ENCODE measurements at regions not wholly inside any gene's neighbourhood (a gene's known extent, or its start where the extent isn't known, plus 50 kb on each side); places are given as distances from the start of the nearest gene placed in this dataset.

DNA sequence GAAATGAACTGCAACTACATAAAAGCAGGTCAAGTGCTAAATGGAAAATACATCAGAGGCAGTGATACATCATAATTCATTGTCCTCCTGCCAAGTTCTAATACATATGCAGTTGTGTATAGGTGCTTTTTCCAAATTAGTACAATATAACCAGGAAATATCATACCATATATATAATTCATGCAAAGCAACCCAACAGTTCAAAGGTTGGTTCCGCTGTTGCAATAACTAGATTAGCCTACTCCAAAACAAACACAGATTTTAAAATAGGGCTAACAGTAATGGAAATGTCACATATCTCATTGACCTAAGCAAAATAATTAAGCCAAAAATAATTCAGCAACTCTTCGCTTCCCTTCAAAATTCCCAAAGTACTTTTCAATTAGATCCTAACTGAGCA lies 88.9 kb upstream of the NEBL start:
- TF ChIP-seq POLR2A (IDR thresholded peaks at IDR 0.05), result no peak
- no peak for TF ChIP-seq POLR2AphosphoS5 (IDR thresholded peaks at IDR 0.05)
- TF ChIP-seq, protein P1, sequence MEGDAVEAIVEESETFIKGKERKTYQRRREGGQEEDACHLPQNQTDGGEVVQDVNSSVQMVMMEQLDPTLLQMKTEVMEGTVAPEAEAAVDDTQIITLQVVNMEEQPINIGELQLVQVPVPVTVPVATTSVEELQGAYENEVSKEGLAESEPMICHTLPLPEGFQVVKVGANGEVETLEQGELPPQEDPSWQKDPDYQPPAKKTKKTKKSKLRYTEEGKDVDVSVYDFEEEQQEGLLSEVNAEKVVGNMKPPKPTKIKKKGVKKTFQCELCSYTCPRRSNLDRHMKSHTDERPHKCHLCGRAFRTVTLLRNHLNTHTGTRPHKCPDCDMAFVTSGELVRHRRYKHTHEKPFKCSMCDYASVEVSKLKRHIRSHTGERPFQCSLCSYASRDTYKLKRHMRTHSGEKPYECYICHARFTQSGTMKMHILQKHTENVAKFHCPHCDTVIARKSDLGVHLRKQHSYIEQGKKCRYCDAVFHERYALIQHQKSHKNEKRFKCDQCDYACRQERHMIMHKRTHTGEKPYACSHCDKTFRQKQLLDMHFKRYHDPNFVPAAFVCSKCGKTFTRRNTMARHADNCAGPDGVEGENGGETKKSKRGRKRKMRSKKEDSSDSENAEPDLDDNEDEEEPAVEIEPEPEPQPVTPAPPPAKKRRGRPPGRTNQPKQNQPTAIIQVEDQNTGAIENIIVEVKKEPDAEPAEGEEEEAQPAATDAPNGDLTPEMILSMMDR (IDR thresholded peaks at IDR 0.05), result no peak
- no peak overlapping the region for H3K27ac ChIP-seq
- no peak for DNase-seq (ENCODE audit: low spot score in 2 of 2)
- intact Hi-C loops (cut with DNase I; ENCODE audit: low total_unique reads), result no loop called here
- no peaks in the 10 kb centered on the region for H3K4me1 ChIP-seq
- H3K27me3 ChIP-seq, result no peaks in the 10 kb centered on the region
- H3K4me3 ChIP-seq, result no peak overlapping the region
- no peaks in the 10 kb centered on the region for H3K36me3 ChIP-seq
- no peaks in the 10 kb centered on the region for H3K9me3 ChIP-seq

DNA sequence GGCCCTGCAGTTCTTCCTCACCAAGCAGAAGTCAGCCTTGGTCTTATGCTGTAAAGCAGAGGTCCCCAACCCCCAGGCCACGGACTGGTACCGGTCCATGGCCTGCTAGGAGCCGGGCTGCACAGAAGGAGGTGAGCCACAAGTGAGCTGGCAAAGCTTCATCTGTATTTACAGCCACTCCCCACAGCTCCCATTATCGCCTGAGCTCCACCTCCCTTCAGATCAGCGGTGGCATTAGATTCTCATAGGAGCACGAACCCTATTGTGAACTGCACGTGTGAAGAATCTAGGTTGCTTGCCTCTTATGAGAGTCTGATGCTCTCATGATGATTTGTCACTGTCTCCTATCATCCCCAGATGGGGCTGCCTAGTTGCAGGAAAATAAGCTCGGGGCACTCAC lies 87.6 kb upstream of the NEBL start:
- TF ChIP-seq POLR2A (IDR thresholded peaks at IDR 0.05) (no peak), POLR2AphosphoS5 (IDR thresholded peaks at IDR 0.05) (no peak)
- TF ChIP-seq, protein P1 (IDR thresholded peaks at IDR 0.05), result no peak
- no peak overlapping the region for H3K27ac ChIP-seq
- H3K4me1 ChIP-seq, result no peaks in the 10 kb centered on the region
- H3K9me3 ChIP-seq, result no peaks in the 10 kb centered on the region
- H3K27me3 ChIP-seq, result no peaks in the 10 kb centered on the region
- H3K36me3 ChIP-seq, result no peaks in the 10 kb centered on the region
- DNase-seq (ENCODE audit: low spot score in 2 of 2), result no peak
- intact Hi-C loops (cut with DNase I; ENCODE audit: low total_unique reads), result no loop called here
- no peak overlapping the region for H3K4me3 ChIP-seq

DNA sequence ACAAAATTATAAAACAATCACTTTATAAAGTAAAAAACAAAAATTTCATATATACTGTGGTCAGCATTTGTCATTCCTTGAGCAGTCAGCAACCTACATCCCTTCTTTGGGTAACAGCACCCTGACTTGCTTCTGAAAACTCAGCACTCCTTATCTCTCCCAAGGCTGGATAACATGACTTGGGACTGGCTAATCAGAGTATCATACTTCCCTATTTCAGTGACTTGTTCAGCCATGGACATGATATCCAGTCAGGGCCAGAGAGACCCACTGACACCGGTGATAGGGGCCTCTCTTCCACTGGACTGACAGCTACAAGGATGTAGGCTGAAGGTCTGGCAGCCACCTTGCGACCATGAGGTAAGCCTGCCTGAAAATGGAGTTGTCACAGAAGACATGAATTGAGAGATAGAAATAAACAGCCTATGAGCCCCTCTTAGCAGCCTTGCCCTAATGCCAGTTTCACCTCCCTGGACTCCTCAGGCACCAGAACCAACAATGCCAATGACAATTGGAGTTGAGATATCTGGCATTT lies 84.4 kb upstream of the NEBL start:
- Histone ChIP-seq H3K27me3 (no peaks in the 10 kb centered on the region), H3K36me3 (no peaks in the 10 kb centered on the region), H3K4me1 (no peaks in the 10 kb centered on the region), H3K4me3 (no peak overlapping the region), H3K9me3 (no peaks in the 10 kb centered on the region), H3K27ac (no peak overlapping the region)
- intact Hi-C loops (cut with DNase I; ENCODE audit: low total_unique reads), result no loop called here
- no peak for DNase-seq (ENCODE audit: low spot score in 2 of 2)
- TF ChIP-seq, protein P1 (IDR thresholded peaks at IDR 0.05), result no peak
- TF ChIP-seq POLR2AphosphoS5 (IDR thresholded peaks at IDR 0.05), result no peak
- no peak for TF ChIP-seq POLR2A (IDR thresholded peaks at IDR 0.05)

DNA sequence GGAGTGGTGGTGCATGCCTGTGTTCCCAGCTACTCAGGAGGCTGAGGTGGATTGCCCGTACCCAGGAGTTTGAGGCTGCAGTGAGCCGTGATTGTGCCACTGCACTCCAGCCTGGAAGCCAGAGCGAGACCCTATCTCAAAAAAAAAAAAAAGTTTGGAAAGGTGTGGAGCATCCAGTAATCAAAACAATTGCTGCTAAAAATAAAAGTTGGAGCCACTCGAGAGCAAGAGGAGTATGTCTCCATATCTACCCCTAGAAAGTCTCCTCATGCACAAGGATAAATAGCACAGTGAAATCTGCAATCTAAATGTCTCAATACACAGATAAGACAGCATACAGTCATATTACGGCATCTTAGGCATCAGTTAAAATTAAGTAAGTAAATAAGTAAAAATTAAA lies 81.5 kb upstream of the NEBL start:
- TF ChIP-seq POLR2A (IDR thresholded peaks at IDR 0.05) (no peak), POLR2AphosphoS5 (IDR thresholded peaks at IDR 0.05) (no peak)
- TF ChIP-seq, protein P1 (IDR thresholded peaks at IDR 0.05), result no peak

DNA sequence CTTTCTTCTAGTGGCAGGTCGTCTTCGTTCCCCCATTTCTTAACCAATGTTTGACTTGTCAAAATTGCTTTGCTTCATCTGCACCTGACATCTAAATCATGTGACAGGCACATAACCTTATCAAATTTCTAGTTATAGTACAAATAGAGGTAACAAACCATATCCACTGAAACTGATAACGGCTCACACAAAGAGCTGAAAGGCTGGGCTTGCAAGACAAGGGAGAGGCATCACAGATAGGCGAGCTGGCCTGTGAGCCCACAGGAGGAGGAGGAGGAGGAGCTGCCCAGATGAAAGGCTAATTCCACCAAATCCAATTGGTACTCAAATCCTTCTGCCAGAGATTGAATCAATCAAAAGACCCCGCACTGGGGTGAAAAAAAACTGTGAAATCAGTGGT lies 80.2 kb upstream of the NEBL start:
- no peak for DNase-seq (ENCODE audit: low spot score in 2 of 2)
- TF ChIP-seq POLR2AphosphoS5 (IDR thresholded peaks at IDR 0.05) (no peak), POLR2A (IDR thresholded peaks at IDR 0.05) (no peak)
- TF ChIP-seq, protein P1 (IDR thresholded peaks at IDR 0.05), result no peak
- intact Hi-C loops (cut with DNase I; ENCODE audit: low total_unique reads), result no loop called here
- Histone ChIP-seq H3K36me3 (no peaks in the 10 kb centered on the region), H3K9me3 (no peaks in the 10 kb centered on the region), H3K27ac (no peak overlapping the region), H3K27me3 (no peaks in the 10 kb centered on the region), H3K4me3 (no peak overlapping the region), H3K4me1 (no peaks in the 10 kb centered on the region)

More for the DNA sequence above, 81.5 kb upstream of the NEBL start:
- intact Hi-C loops (cut with DNase I; ENCODE audit: low total_unique reads), result no loop called here
- Histone ChIP-seq H3K27me3 (no peaks in the 10 kb centered on the region), H3K4me1 (no peaks in the 10 kb centered on the region), H3K9me3 (no peaks in the 10 kb centered on the region), H3K4me3 (no peak overlapping the region), H3K36me3 (no peaks in the 10 kb centered on the region), H3K27ac (no peak overlapping the region)
- DNase-seq (ENCODE audit: low spot score in 2 of 2), result no peak

All from breast epithelium (tissue), 4 donors.